Stimulated activated CD4-positive, alpha-beta T cell treated with anti-CD3 and anti-CD28 coated beads, Interleukin-4, amount 100 ng/mL, for 48 hours (primary cell): ENCODE measurements at regions not wholly inside any gene's neighbourhood (a gene's known extent, or its start where the extent isn't known, plus 50 kb on each side); places are given as distances from the start of the nearest gene placed in this dataset.

Experiments
- DNase-seq, 2 donors: peaks; one replicate each; pipeline ENCODE4 v3.0.0-alpha.2; 2020; ENCODE audit warnings: low read depth in 2 of 2

- no peak for DNase-seq
These were observed 126.8 kb downstream of the CDC42EP3 start for GRCh38 chr2:37544591-37545031.

GRCh38 chr2:37549598-37549997 lies 121.8 kb downstream of the CDC42EP3 start:
- no peak for DNase-seq

GRCh38 chr2:37550190-37550589 lies 121.3 kb downstream of the CDC42EP3 start:
- DNase-seq = no peak

DNA sequence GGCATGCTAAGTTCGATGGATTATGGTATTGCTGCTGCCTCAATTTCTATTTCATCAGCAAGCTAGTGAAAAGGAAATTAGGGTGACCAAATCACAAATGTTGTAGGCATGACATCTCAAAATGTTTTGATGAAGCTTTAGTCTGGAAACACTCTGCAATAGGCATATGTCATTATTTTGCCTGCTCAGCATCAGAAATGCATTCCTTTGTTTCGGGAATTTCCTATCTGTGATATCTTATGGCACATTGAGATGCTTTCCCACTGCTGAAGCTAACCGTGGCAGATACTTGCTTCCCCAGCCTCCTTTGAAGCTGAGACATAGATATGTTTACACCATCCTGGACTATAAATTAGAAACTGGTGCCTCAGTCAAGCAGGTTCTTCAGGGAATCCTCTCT lies 119.7 kb downstream of the CDC42EP3 start:
- no peak for DNase-seq

DNA sequence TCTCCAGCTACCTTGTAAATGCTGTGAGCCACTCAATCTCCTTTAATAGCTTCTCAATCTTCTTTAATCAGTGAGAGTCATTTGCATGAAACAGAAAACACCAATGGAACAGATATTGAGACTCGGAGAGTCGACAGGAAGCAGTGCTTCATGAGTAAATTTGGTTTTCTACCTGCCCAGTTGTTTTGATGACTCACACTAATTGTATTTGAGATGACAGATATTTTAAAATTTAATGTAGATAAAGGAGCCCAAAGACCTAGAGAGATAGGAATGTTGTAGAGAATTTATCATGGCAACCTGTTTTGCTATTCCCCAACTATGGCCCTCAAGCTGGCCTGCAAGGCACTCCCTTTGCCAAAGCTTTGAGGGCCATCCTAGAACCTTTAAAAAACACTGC lies 119.1 kb downstream of the CDC42EP3 start:
- no peak for DNase-seq

- no peak for DNase-seq
These were observed 117.9 kb downstream of the CDC42EP3 start for GRCh38 chr2:37553411-37554154.

GRCh38 chr2:37554155-37554510 lies 117.3 kb downstream of the CDC42EP3 start:
- DNase-seq = no peak

- DNase-seq = no peak
These were observed 116.8 kb downstream of the CDC42EP3 start for GRCh38 chr2:37554687-37555086.

- DNase-seq = no peak
These were observed 116.0 kb downstream of the CDC42EP3 start for GRCh38 chr2:37555457-37555856.

- DNase-seq = no peak
These were observed 115.2 kb downstream of the CDC42EP3 start for GRCh38 chr2:37556256-37556655.

DNA sequence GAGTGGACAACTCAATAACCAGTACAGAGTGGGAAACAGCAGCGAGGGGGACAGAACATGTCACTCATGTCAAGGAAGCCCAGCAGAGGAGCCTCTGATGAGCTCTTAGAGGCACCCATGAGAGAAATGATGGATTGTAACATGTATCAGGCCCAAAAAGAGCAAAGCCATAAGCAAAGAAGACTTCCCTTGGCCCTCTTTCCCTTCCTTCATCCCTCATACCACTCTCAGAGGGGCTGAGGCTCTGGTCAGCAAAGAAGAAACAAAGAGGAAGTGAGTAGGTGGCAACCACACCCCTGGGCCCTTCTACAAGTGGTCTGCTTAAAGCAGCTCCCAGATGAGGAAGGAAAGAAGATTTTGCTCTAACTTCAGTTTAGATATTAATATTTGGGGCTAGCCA lies 112.8 kb downstream of the CDC42EP3 start:
- no peak for DNase-seq

GRCh38 chr2:37560241-37560848 lies 111.1 kb downstream of the CDC42EP3 start:
- no peak for DNase-seq

- no peak for DNase-seq
These were observed 110.4 kb downstream of the CDC42EP3 start for GRCh38 chr2:37560863-37561614.

GRCh38 chr2:37561615-37562569 lies 109.5 kb downstream of the CDC42EP3 start:
- no peak for DNase-seq

- DNase-seq = no peak
These were observed 107.9 kb downstream of the CDC42EP3 start for GRCh38 chr2:37563375-37564015.

- no peak for DNase-seq
These were observed 107.1 kb downstream of the CDC42EP3 start for GRCh38 chr2:37564356-37564755.

DNA sequence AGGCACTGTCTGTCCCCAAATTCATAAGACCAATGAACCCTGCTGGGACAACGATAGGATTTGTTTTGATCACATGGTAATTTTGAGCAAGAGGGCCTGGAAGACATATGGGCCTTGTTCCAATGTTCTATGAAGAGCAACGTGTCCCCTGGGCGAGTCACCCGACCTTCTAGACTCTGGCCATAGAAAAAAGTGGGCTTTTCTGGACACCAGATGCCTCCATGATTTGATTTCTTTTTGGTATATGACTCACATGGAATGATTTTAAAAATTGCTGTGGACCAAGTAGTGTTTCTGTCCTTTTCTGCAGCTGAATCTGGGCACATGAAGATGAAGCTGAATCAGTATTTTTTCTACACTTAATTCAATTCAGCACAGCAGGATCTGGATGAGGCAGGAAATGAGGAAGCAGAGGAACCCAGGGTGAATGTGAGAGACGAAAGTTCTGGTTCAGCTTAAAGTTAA lies 104.9 kb downstream of the CDC42EP3 start:
- DNase-seq = no peak

DNA sequence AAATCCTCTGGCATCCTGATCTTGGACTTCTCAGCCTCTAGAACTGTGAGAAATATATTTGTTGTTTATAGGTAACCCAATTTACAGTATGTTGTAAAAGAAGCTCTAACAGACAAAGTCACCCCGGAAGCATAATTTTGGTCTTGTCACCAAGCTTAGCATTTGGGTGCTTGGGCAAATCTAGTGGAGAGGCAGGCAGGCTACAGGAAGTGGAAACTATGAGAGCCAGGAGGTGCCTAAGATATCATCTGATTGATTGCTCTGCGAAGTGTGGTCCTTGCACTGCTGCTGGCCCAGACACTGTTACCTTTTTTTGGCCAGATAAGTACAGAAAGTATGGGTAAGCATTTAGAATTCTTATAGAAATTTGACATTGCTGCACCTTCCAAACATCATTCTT lies 102.9 kb downstream of the CDC42EP3 start:
- DNase-seq = no peak

DNA sequence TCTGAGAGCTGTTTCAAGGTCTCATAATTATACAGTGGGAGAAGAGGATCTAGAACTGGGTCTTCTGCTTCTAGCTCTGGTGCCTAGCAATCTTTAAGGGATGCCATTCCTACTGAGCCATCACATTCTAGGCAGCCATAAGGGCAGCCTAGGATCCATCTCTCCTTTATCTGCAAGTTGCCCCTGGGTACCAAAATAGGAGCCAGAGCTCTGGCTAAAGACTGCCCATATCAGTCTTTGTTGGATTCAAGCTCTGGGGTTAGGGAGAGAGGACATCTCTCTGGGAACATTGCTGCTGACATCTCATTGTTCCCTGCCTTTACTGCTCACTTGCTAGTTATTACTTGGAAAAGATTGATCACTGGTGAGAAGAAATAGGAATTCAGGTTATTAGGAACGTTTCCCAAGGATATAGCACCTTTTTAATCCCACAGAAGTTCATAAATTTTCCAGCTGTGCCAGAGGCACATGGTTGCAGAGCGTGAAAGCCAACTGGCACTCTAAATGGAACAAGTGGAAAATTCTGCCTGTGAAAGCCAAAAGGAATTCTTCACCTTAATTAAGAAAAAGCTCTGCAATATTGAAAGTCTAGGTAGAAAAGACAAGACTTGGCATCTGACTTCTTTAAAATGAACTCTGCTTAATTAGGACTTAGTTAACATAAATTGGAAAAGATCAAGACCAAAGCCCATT lies 102.2 kb downstream of the CDC42EP3 start:
- DNase-seq = no peak

- no peak for DNase-seq
These were observed 101.3 kb downstream of the CDC42EP3 start for GRCh38 chr2:37569986-37570679.
